ENCODE measurements at regions not wholly inside any gene's neighbourhood (a gene's known extent, or its start where the extent isn't known, plus 50 kb on each side); places are given as distances from the start of the nearest gene placed in this dataset.
A peak's percentile ranks its signal among the peaks of the same experiment; 100 is the strongest.

- DNase-seq: no peak
These were observed 263.7 kb downstream of the IPMK start for GRCh38 chr10:58003945-58004344.

GRCh38 chr10:58001159-58001558, 266.5 kb downstream of the IPMK start:
- DNase-seq: no peak

GRCh38 chr10:57996536-57996935, 271.2 kb downstream of the IPMK start:
- no peak for DNase-seq

GRCh38 chr10:57993302-57993701, 274.4 kb downstream of the IPMK start:
- no peak for DNase-seq

- no peak for DNase-seq
These were observed 275.2 kb downstream of the IPMK start for GRCh38 chr10:57992321-57993077.

- DNase-seq: no peak
These were observed 278.7 kb downstream of the IPMK start for GRCh38 chr10:57988964-57989363.

GRCh38 chr10:57987055-57987721, 280.5 kb downstream of the IPMK start:
- DNase-seq: no peak

- DNase-seq: no peak
These were observed 281.3 kb downstream of the IPMK start for GRCh38 chr10:57986422-57986821.

- DNase-seq: no peak
These were observed 284.4 kb downstream of the IPMK start for GRCh38 chr10:57983281-57983791.

GRCh38 chr10:57982091-57982490, 285.6 kb downstream of the IPMK start:
- no peak for DNase-seq

GRCh38 chr10:57979956-57980355, 287.7 kb downstream of the IPMK start:
- DNase-seq: no peak

GRCh38 chr10:57979491-57979890, 288.2 kb downstream of the IPMK start:
- no peak for DNase-seq

GRCh38 chr10:57977262-57977661, 290.4 kb downstream of the IPMK start:
- DNase-seq: no peak

GRCh38 chr10:57973451-57973850, 294.2 kb downstream of the IPMK start:
- no peak for DNase-seq

GRCh38 chr10:57972783-57973182, 294.9 kb downstream of the IPMK start:
- DNase-seq: no peak

- no peak for DNase-seq
These were observed 299.2 kb downstream of the IPMK start for GRCh38 chr10:57968328-57969016.

- DNase-seq: peak; percentile 30
These were observed 303.3 kb downstream of the IPMK start for GRCh38 chr10:57964351-57964750.

- DNase-seq: no peak
These were observed 304.1 kb downstream of the IPMK start for GRCh38 chr10:57963546-57963945.

GRCh38 chr10:57962839-57963238, 304.9 kb downstream of the IPMK start:
- DNase-seq: no peak

GRCh38 chr10:57961487-57961886, 306.2 kb downstream of the IPMK start:
- no peak for DNase-seq

- DNase-seq: no peak
These were observed 307.3 kb downstream of the IPMK start for GRCh38 chr10:57960406-57960805.

- no peak for DNase-seq
These were observed 308.2 kb downstream of the IPMK start for GRCh38 chr10:57959318-57960006.

- no peak for DNase-seq
These were observed 312.6 kb downstream of the IPMK start for GRCh38 chr10:57955076-57955475.
